H1 (cell line): ENCODE measurements at regions not wholly inside any gene's neighbourhood (a gene's known extent, or its start where the extent isn't known, plus 50 kb on each side); places are given as distances from the start of the nearest gene placed in this dataset.
"Not testable (repeated sequence)": the region's sequence is repeated elsewhere in the genome, so short reads cannot be mapped to it uniquely, and the experiment has no call there.

Experiments used
- CTCF ChIA-PET: fragments of 300-600 bp; sonication (Branson Sonifier 250); formaldehyde crosslinking; loops from one replicate; lab custom pipeline; 2021; ENCODE audit not compliant: partially characterized antibody; lab: Charles Lee
- POLR2A ChIA-PET: fragments of 300-600 bp; sonication (Branson Sonifier 250); formaldehyde crosslinking; loops from one replicate; lab custom pipeline; 2021; ENCODE audit warnings: inconsistent platforms; ENCODE audit not compliant: partially characterized antibody; lab: Charles Lee
- DNase-seq, 2 experiments: peaks; one replicate each; pipeline versions ENCODE4 v3.0.0 to v3.0.0-alpha.2; 2010 to 2022; ENCODE audit warnings: low spot score in 2 of 2, low read depth in 1 of 2, mixed read lengths in 1 of 2
- FAIRE-seq: peaks from 2 replicates; lab custom pipeline; 2011; peaks lifted over from hg19 to GRCh38; lab: Jason Lieb, UNC
- H2AFZ ChIP-seq: 2 replicates; pipeline ENCODE4 v1.8.1; 2012; ENCODE audit warnings: low read length, inconsistent platforms
- H2AK5ac ChIP-seq: 2 replicates; pipeline ENCODE4 v1.6.1; 2013; ENCODE audit warnings: low read depth, low read length
- H2BK120ac ChIP-seq: replicated peaks from 2 replicates; pipeline ENCODE3; 2013; ENCODE audit warnings: low read depth, low read length, inconsistent platforms
- H2BK12ac ChIP-seq: 2 replicates; pipeline ENCODE4 v1.6.1; 2013; ENCODE audit warnings: low read depth, low read length
- H2BK15ac ChIP-seq: 2 replicates; pipeline ENCODE4 v1.6.1; 2013; ENCODE audit warnings: low read length
- H2BK20ac ChIP-seq: 2 replicates; pipeline ENCODE4 v1.6.1; 2013; ENCODE audit warnings: low read length
- H2BK5ac ChIP-seq: 2 replicates; pipeline ENCODE4 v1.6.1; 2013; ENCODE audit warnings: low read depth, low read length
- H3K14ac ChIP-seq: 2 replicates; pipeline ENCODE4 v1.6.1; 2013; ENCODE audit warnings: inconsistent platforms; ENCODE audit not compliant: insufficient read length
- H3K18ac ChIP-seq: 2 replicates; pipeline ENCODE4 v1.6.1; 2013; ENCODE audit warnings: low read length; ENCODE audit errors: extremely low read depth
- H3K23ac ChIP-seq: 2 replicates; pipeline ENCODE4 v1.6.1; 2013; ENCODE audit warnings: inconsistent platforms; ENCODE audit not compliant: insufficient read length
- H3K23me2 ChIP-seq: 2 replicates; pipeline ENCODE4 v1.6.1; 2013; ENCODE audit warnings: low read depth, low read length
- H3K27ac ChIP-seq: 2 replicates; pipeline ENCODE4 v1.6.1; 2011; ENCODE audit warnings: low read depth, low read length, inconsistent platforms
- H3K27me3 ChIP-seq, 4 experiments: replicated peaks in 1 of 4; 1 replicate in 1 of 4; 2 replicates in 3 of 4; pipeline versions ENCODE4 v1.6.1 to v1.8.1; 2011 to 2013; ENCODE audit warnings: low read length in 3 of 4, mild to moderate bottlenecking in 3 of 4, inconsistent platforms in 2 of 4, mixed read lengths in 2 of 4, moderate library complexity in 1 of 4; ENCODE audit not compliant: control insufficient read depth in 3 of 4, insufficient read depth in 3 of 4; ENCODE audit errors: extremely low read depth in 1 of 4
- H3K36me3 ChIP-seq, 4 experiments: 2 replicates each; pipeline versions ENCODE4 v1.6.1 to v1.8.1; 2011 to 2013; ENCODE audit warnings: mild to moderate bottlenecking in 4 of 4, low read length in 3 of 4, moderate library complexity in 2 of 4, control low read depth in 1 of 4, inconsistent platforms in 1 of 4; ENCODE audit not compliant: insufficient read depth in 4 of 4, control insufficient read depth in 2 of 4
- H3K4ac ChIP-seq: replicated peaks from 2 replicates; pipeline ENCODE3; 2013; ENCODE audit warnings: low read length, low read depth, mixed read lengths, inconsistent platforms; ENCODE audit not compliant: insufficient read length
- H3K4me1 ChIP-seq, 4 experiments: replicated peaks in 1 of 4; 1 replicate in 1 of 4; 2 replicates in 3 of 4; pipeline versions ENCODE4 v1.6.1 to v1.8.1; 2011 to 2013; ENCODE audit warnings: low read length in 3 of 4, inconsistent platforms in 2 of 4, mixed read lengths in 1 of 4; ENCODE audit not compliant: insufficient read depth in 4 of 4, control insufficient read depth in 3 of 4
- H3K4me2 ChIP-seq, 2 experiments: 2 replicates each; pipeline versions ENCODE4 v1.6.1 to v1.8.1; 2011 to 2013; ENCODE audit warnings: low read depth in 2 of 2, low read length in 2 of 2, control low read depth in 1 of 2, inconsistent platforms in 1 of 2, mild to moderate bottlenecking in 1 of 2; ENCODE audit not compliant: insufficient read depth in 1 of 2
- H3K4me3 ChIP-seq, 4 experiments: fragments of 200-600, 300-600 bp in 1 of 4; sonication (generic), shearing (Covaris generic), sonication (Bioruptor Twin) in 1 of 4; 2 replicates each; pipeline versions ENCODE4 v1.5.1 to v1.8.1; 2011 to 2016; ENCODE audit warnings: low read length in 4 of 4, low read depth in 3 of 4, control low read depth in 2 of 4, inconsistent platforms in 2 of 4, mild to moderate bottlenecking in 2 of 4, mixed read lengths in 1 of 4, moderate library complexity in 1 of 4; ENCODE audit not compliant: insufficient read depth in 2 of 4; ENCODE audit errors: extremely low read depth in 1 of 4
- H3K56ac ChIP-seq: replicated peaks from 2 replicates; pipeline ENCODE3; 2013; ENCODE audit warnings: low read depth, mild to moderate bottlenecking, mixed read lengths, low read length, inconsistent platforms; ENCODE audit not compliant: insufficient read length
- H3K79me1 ChIP-seq: 2 replicates; pipeline ENCODE4 v1.6.1; 2013; ENCODE audit warnings: low read depth, low read length, control low read depth
- H3K79me2 ChIP-seq, 2 experiments: 2 replicates each; pipeline versions ENCODE4 v1.6.1 to v1.8.1; 2012 to 2013; ENCODE audit warnings: low read length in 2 of 2, mild to moderate bottlenecking in 2 of 2, inconsistent platforms in 1 of 2; ENCODE audit not compliant: insufficient read depth in 2 of 2, control insufficient read depth in 1 of 2
- H3K9ac ChIP-seq, 4 experiments: replicated peaks in 1 of 4; 1 replicate in 1 of 4; 2 replicates in 3 of 4; pipeline versions ENCODE4 v1.6.1 to v1.8.1; 2011 to 2013; ENCODE audit warnings: low read depth in 3 of 4, low read length in 3 of 4, control low read depth in 2 of 4, mild to moderate bottlenecking in 2 of 4, moderate library complexity in 2 of 4, inconsistent platforms in 1 of 4; ENCODE audit errors: extremely low read depth in 1 of 4
- H3K9me3 ChIP-seq, 2 experiments: 2 replicates each; pipeline versions ENCODE4 v1.6.1 to v1.8.1; 2012 to 2013; ENCODE audit warnings: mild to moderate bottlenecking in 2 of 2, moderate library complexity in 2 of 2, control low read depth in 1 of 2, inconsistent platforms in 1 of 2, low read depth in 1 of 2, low read length in 1 of 2, mixed read lengths in 1 of 2; ENCODE audit not compliant: insufficient read depth in 2 of 2
- H4K20me1 ChIP-seq, 2 experiments: replicated peaks in 1 of 2; 2 replicates each; pipeline versions ENCODE3 to v1.8.1; 2011 to 2013; ENCODE audit warnings: inconsistent platforms in 2 of 2, low read length in 2 of 2, mild to moderate bottlenecking in 1 of 2; ENCODE audit not compliant: insufficient read depth in 2 of 2, control insufficient read depth in 1 of 2
- H4K5ac ChIP-seq: 2 replicates; pipeline ENCODE4 v1.6.1; 2013; ENCODE audit warnings: low read length, low read depth, mixed read lengths, inconsistent platforms; ENCODE audit not compliant: insufficient read length
- H4K8ac ChIP-seq: 2 replicates; pipeline ENCODE4 v1.8.0; 2013; ENCODE audit warnings: mild to moderate bottlenecking, moderate library complexity, low read length, inconsistent platforms; ENCODE audit not compliant: insufficient read depth; ENCODE audit errors: extremely low read depth
- H4K91ac ChIP-seq: replicated peaks from 2 replicates; pipeline ENCODE3; 2013; ENCODE audit warnings: low read length, mixed read lengths, inconsistent platforms; ENCODE audit not compliant: insufficient read length
- WGBS, 2 experiments: shearing (Covaris generic) in 1 of 2; methylation state at CpG; one replicate each; pipeline versions ENCODE4 v1.1.6 to v1.1.7; 2013 to 2015; ENCODE audit warnings: low lambda C conversion rate in 2 of 2, mixed read lengths in 2 of 2, inconsistent platforms in 1 of 2, low coverage in 1 of 2, missing lambda C conversion rate in 1 of 2; ENCODE audit not compliant: insufficient replicate concordance in 2 of 2, insufficient coverage in 1 of 2, insufficient read length in 1 of 2; ENCODE audit errors: extremely low coverage in 1 of 2, missing lambda C conversion rate in 1 of 2; 5-methylcytosine and 5-hydroxymethylcytosine counted together

- H3K4ac ChIP-seq, H3K9ac ChIP-seq, H3K79me1 ChIP-seq, H3K18ac ChIP-seq, H4K8ac ChIP-seq, H3K14ac ChIP-seq, DNase-seq, H2BK120ac ChIP-seq, H3K23me2 ChIP-seq, H3K23ac ChIP-seq, H2AK5ac ChIP-seq, H2AFZ ChIP-seq, H4K91ac ChIP-seq, H2BK15ac ChIP-seq, FAIRE-seq, H4K20me1 ChIP-seq, H2BK5ac ChIP-seq, H3K9me3 ChIP-seq, CTCF ChIA-PET, POLR2A ChIA-PET, H4K5ac ChIP-seq, H3K79me2 ChIP-seq, H2BK12ac ChIP-seq, H3K27ac ChIP-seq, H3K56ac ChIP-seq, H3K4me1 ChIP-seq, H3K36me3 ChIP-seq, H2BK20ac ChIP-seq: not testable (repeated sequence)
- Histone ChIP-seq H3K4me3 (peak overlapping the region in 1 of 4 experiments; percentile 43; a peak in 2 of 8 replicates), H3K27me3 (peaks cover 13 to 26% (median 22%) of the 10 kb centered on the region in 4 experiments; a peak in 6 of 7 replicates), H3K4me2 (peak overlapping the region in 1 of 2 experiments; percentile 71; a peak in 1 of 4 replicates)
- WGBS, 2 experiments, result no CpG with 5 or more reads among the region's 22 CpGs
These were observed 120.6 kb downstream of the PPIAL4A start for GRCh38 chr1:121010141-121010540.

DNA sequence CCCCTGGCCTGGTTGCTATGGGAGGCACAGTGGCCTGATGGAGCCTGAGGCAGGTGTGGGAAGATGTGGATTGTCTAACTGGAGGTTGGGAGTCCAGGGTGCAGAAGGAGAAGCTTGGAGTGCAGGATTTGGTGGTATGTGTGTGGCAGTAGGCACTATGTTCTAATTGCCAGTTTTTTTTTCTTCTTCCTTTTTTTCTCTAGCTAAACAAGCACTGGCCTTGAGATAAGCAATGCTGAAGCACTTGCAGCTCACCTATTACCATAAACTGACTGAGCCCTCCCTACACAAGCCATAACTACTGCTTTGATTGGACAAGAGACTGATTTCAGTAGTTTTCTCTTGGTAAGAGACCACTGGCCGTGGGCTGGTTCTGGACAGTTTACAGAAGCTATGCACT is 123.6 kb downstream of the PPIAL4A start:
- H3K4me3 ChIP-seq, H3K56ac ChIP-seq, H4K5ac ChIP-seq, H3K36me3 ChIP-seq, H3K23me2 ChIP-seq, H3K18ac ChIP-seq, H2BK20ac ChIP-seq, H3K79me1 ChIP-seq, H3K14ac ChIP-seq, H3K27ac ChIP-seq, H3K4me1 ChIP-seq, H2BK120ac ChIP-seq, DNase-seq, H2BK5ac ChIP-seq, H2AK5ac ChIP-seq, CTCF ChIA-PET, H4K20me1 ChIP-seq, H3K9ac ChIP-seq, H2AFZ ChIP-seq, H3K4me2 ChIP-seq, FAIRE-seq, H3K23ac ChIP-seq, H3K79me2 ChIP-seq, H2BK15ac ChIP-seq, H3K9me3 ChIP-seq, POLR2A ChIA-PET, H4K91ac ChIP-seq, H2BK12ac ChIP-seq, H4K8ac ChIP-seq, H3K4ac ChIP-seq: not testable (repeated sequence)
- WGBS, 2 experiments, result 95% methylated on average over 1 of the region's 1 CpG; no CpG with 5 or more reads in 1 of the 2 experiments
- H3K27me3 ChIP-seq, result peaks cover 8 to 20% (median 16%) of the 10 kb centered on the region in 4 experiments; a peak in 6 of 7 replicates
